Fibroblast of pulmonary artery (primary cell): ENCODE measurements at regions not wholly inside any gene's neighbourhood (a gene's known extent, or its start where the extent isn't known, plus 50 kb on each side); places are given as distances from the start of the nearest gene placed in this dataset.

Experiments used
- DNase-seq: peaks from one replicate; pipeline ENCODE4 v3.0.0-alpha.2; 2010; ENCODE audit warnings: low read depth
- H3K4me3 ChIP-seq: replicated peaks from 2 replicates; pipeline ENCODE4 v1.5.1; 2011; ENCODE audit warnings: low read depth, mild to moderate bottlenecking, control low read depth, low read length, moderate library complexity
- TF ChIP-seq, protein P1 (sequence below): IDR thresholded peaks from 2 replicates; pipeline ENCODE4 v1.5.1; 2011; ENCODE audit warnings: mild to moderate bottlenecking, control low read depth, low read length, inconsistent platforms; ENCODE audit errors: missing control alignments

DNA sequence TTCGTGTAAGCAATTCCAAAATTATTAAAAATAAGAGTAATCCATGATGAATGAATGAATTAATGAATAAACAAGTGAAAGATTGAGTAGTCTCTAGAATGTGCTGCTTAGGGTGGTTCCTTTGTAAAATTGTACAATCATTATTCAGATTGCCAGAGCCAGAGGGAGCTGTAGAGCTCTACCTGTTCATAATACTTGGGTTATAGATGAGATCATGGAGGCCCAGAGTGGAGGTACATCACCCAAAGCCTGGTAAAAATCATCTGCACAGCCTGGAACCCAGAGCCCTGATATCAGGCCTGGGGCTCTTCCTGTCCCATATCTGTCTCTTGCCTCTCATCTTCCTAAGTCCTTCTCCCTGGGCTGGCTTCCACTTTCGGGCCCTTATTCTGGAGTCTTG is 297.2 kb downstream of the RPLP1 start:
- H3K4me3 ChIP-seq: no peak overlapping the region
- peak; percentile 21 for DNase-seq
- TF ChIP-seq, protein P1, sequence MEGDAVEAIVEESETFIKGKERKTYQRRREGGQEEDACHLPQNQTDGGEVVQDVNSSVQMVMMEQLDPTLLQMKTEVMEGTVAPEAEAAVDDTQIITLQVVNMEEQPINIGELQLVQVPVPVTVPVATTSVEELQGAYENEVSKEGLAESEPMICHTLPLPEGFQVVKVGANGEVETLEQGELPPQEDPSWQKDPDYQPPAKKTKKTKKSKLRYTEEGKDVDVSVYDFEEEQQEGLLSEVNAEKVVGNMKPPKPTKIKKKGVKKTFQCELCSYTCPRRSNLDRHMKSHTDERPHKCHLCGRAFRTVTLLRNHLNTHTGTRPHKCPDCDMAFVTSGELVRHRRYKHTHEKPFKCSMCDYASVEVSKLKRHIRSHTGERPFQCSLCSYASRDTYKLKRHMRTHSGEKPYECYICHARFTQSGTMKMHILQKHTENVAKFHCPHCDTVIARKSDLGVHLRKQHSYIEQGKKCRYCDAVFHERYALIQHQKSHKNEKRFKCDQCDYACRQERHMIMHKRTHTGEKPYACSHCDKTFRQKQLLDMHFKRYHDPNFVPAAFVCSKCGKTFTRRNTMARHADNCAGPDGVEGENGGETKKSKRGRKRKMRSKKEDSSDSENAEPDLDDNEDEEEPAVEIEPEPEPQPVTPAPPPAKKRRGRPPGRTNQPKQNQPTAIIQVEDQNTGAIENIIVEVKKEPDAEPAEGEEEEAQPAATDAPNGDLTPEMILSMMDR: peak; percentile 34

DNA sequence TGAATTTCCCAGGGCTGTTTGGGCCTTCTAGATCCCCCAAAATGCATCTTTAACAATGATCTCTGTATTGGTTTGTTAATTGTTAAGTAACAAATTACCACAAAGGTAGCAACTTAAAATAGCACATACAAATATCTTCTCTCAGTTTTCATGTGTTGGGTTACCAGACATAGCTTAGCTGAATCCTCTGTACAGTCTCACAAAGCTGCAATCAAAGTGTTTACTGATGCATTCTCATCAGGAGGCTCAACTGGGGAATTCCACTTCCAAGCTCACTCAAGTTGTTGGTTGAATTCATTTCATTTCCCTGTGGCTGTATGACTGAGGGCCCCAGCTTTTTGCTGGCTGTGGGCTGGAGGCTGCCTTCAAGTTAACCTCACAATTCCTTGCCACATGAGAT is 297.6 kb downstream of the RPLP1 start:
- H3K4me3 ChIP-seq: no peak overlapping the region
- TF ChIP-seq, protein P1: no peak
- no peak for DNase-seq

DNA sequence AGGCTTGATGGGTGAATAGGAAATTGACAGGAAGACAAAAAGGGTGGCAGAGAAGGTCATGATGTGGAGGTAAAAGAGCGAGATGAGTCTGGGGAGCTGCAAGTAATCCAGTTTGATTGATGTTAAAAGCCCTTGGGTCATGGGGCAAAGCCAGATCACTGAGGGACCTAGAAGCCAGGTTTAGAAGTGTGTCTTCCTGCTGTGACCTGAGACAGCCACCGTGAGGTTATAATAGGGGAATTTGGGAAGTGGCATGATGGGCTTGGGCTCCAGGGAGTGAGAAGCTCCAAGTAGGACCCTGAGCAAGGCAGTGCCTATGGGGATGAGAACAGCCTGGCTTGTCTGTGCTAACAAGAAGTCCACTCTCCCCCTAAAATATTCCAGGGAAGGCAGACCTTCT is 298.5 kb downstream of the RPLP1 start:
- no peak for DNase-seq
- no peak overlapping the region for H3K4me3 ChIP-seq
- TF ChIP-seq, protein P1: no peak

DNA sequence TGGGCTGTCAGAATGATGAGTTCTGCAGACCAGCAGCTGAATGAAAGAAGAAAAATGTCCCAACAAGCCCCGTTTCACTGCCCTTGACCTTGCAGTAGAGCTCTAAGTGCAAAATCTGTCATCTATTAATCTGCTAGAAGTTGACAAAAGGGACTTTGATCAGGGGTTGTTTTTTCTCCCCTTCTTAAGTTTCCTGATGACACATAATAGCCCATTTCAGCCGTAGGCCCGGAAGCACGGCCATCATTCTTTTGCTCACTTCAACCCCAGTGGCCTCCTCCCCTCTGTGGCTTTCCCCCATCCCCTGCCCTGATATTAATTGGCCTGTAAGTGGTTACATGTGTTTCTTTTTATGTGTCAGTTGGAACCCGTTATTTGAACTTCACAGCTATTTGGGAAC is 298.9 kb downstream of the RPLP1 start:
- H3K4me3 ChIP-seq: no peak overlapping the region
- TF ChIP-seq, protein P1: no peak
- no peak for DNase-seq

DNA sequence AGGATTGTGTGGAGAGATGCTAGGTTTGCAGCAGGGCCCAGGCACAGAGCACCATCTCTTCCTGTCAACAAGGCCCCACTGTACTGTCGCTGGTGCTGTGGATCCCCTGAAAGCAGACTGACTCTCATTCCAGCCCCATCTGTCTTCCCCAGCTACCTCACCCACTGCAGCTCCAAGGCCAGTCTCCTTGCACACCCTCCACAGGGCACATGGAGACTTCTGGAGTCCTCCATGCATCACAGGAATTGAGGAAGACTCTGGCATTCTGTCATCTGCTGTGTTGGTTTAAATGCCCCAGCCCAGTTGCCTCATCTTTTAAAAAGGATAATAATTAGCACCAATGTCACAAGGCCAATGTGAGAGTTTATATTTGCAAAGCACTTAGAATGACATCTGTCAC is 301.2 kb downstream of the RPLP1 start:
- DNase-seq: no peak
- H3K4me3 ChIP-seq: no peak overlapping the region
- TF ChIP-seq, protein P1: no peak

DNA sequence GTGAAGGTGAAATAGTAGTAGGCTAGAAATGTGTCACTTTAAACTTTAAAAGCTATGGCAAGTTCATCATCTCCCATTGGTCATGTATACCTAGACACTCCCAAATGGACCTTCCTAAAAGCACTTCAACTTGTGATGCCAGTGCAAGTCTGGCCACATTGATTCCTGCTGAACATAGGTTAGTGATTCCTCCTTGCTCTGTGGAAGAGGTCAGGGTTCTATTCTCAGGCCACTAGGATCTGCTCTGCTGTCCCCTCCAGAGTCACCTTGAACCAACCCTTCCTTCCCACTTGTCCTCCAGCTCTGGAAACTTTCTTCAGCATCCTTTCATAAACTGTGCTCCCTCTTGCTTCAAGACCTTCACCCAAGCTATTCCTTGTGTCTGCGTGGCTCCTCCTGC is 301.7 kb downstream of the RPLP1 start:
- H3K4me3 ChIP-seq: no peak overlapping the region
- no peak for DNase-seq
- TF ChIP-seq, protein P1: no peak

DNA sequence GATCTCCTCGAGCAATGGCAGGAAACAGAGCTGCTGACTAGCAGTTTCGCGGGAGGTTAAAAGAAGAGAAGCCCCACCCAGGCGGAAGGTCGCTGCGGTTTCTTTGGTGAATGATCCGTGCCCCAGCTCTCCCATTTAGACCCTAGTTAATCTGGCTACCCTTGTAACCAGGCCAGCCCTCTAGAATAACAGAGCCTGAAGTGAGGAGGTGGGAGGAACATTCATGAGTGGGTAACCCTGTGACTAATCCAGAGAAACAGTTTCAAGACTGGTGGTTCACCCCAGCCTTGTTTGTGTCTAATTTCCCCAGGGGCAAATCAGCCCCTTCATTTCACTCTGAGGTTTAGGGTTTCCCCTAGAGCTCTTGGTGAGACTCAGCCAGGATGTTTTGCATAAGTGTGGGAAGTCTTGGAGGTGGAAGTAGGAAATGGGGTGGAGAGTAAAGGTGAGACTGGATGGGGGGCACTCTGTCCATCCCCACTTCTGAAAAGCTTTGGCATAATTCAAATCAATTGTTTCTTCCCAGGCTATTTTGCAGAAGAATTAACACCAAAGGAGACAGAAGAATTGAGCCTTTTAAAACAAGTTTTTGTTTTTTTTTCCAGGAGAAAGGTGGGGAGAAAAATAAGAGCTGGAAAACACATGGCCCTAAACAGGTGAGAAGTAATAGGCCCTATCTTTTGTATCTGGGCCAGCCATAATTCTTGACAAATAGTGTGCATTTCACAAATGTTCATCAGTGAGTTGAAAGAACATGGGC is 303.1 kb downstream of the RPLP1 start:
- peak; percentile 17 for DNase-seq
- TF ChIP-seq, protein P1: no peak
- H3K4me3 ChIP-seq: no peak overlapping the region
